ENCODE measurements at regions not wholly inside any gene's neighbourhood (a gene's known extent, or its start where the extent isn't known, plus 50 kb on each side); places are given as distances from the start of the nearest gene placed in this dataset.

DNA sequence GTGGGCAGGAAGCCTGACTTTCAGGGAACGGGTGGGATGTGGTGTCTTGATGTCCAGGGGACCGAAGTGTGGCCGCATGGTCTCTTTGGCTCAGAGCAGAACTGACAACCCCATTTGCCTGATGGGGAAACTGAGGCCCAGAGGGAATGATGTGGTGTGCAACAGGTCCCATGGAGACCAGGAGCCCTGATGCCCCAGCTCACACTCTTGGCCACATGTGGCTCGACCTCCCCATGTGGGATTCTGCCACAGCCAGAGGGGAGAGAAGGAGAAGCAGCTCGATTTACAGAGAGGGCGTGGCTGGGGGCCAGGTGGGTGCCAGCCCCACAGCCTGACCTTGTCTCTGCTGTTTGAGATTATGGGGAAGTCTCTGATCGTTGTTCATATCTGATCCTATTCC is 128.1 kb downstream of the TEX29 start:
- no peak for DNase-seq

DNA sequence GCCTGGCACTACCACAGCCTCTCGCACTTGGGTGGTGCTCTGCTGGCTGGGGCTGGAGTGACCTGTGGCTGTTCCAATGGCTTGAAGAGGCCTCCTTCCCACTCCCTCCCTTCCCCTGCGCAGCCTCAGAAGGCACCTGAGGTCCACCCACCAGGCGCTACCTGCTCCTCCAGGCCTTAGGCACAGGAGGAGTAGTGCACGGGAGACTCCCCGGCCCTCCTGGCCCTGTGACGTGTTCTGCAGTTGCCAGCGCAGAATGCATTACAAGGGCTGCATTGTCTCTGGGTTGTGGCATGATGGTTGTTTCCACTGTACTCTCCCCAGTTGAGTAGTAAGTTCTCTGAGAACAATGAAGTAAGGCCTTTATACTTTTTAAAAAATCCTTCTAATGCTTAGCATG is 128.6 kb downstream of the TEX29 start:
- DNase-seq: peak in 26 of 58 donors; percentile 6 to 74 (median 31)

DNA sequence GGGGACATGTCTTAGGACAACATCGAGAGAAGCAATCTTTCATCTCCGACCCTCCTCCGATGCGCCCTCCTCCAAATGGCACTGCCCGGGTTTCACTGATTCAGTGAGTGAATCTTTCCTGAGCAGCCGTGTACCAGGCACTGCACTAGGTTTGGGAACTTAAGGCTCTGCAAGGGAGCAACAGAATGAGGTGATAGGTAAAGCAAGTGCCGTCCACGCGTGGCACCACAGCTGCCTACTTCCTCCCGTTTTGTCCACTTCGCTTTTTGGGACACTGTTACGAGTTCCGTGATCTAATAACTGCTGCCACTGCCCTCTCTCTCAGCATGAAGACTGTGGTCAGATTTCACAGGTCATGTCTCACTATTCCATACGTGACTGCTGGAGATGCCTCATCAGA is 131.0 kb downstream of the TEX29 start:
- DNase-seq: peak in 3 of 58 donors; percentile 29 to 65 (median 60)

DNA sequence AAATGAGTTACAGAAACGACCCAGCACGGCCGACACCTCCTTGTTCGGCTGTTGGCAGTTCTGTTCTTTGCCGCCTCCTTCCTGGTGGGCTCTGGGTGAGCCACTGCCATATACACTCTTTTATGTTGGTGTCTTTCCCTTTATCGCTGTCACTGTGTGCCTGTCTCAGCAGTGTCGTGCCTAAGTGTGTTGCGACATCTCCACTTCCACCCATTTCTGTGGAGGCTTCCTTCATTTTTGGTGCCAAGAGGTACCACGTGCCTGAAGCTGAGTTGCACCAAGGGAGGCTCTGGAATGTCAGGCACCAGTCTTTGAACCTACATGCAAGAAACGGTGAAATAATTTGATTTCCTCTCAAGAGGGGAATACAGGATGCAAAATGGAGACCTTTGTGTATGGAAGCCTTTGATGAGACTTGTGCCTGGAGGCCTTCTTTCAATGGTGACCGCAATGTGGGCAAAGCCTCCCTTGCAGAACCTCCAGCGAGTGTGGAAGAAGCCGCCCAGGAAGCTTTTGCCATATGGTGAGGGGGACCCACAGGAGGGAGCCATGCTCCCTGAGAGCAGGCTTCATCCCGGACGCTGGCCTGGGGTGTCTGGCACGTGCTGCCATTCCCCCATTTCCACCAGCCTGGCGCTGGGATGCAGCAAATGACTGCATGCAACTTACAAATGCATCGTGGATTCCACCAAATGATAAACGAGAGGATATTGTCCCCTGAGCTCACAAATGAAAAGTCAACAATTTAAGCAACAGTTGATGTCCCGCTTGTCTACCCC is 136.2 kb downstream of the TEX29 start:
- DNase-seq: no peak

- no peak for DNase-seq
Observed at GRCh38 chr13:111458001-111458531, 137.6 kb downstream of the TEX29 start.

- no peak for DNase-seq
Observed at GRCh38 chr13:111458739-111459138, 138.3 kb downstream of the TEX29 start.

DNA sequence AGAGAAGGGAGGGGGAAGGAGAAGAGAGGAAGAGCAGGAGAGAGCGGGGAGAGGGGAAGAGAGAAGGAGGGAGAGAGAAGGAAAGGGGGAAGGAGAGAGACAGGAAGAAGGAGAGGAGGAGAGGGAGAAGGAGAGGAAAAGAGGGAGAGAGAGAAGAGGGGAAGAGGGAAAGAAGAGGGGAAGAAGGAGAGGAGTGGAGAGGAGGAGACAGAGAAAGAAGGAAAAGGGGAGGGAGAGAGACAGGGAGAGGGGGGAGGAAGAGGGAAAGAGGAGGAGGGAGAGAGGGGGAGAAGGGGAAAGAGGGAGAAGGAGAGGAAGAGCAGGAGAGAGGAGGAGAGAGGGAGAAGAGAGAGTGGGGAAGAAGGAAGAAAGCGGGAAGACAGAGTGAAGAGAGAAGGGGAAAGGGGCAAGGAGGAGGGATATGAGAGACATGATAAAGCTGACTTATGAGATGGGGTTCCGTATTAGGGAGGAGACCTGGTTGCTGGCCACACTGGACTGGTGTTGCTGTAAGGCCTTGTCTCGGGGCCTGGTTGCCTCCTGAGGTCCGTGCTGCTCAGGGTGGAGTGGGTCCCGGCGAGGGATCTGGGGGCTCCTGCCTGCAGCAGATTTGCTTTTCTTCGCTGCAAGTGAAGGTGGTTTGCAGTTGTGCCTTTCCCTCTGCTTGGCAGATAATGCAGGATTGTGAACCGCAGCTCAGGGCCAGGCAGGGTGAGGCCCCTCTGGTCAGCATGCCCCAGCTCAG is 139.5 kb downstream of the TEX29 start:
- DNase-seq: no peak

GRCh38 chr13:111460548-111461444 is 140.4 kb downstream of the TEX29 start:
- DNase-seq: peak in 46 of 58 donors; percentile 8 to 74 (median 44)

- DNase-seq: no peak
Observed at GRCh38 chr13:111461445-111462149, 141.2 kb downstream of the TEX29 start.

GRCh38 chr13:111462221-111462764 is 141.9 kb downstream of the TEX29 start:
- no peak for DNase-seq

DNA sequence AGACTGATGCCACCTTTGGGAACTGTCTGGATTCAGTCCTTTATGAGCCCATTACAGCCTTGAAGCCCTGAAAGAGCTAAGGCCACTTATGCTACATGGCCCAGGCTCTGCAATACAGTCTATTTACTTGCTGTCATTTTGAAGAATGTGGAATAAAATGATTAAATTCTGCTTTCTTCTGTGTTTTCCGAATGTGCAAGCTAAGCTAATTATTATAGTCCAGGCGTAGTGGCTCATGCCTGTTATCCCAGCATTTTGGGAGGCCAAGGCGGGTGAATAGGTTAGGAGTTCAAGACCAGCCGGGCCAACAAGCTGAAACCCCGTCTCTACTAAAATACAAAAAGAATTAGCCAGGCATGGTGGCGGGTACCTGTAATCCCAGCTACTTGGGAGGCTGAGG is 142.5 kb downstream of the TEX29 start:
- no peak for DNase-seq

GRCh38 chr13:111467111-111467890 is 146.9 kb downstream of the TEX29 start:
- no peak for DNase-seq

GRCh38 chr13:111468037-111468959 is 147.9 kb downstream of the TEX29 start:
- DNase-seq: no peak

GRCh38 chr13:111469450-111469849 is 149.0 kb downstream of the TEX29 start:
- no peak for DNase-seq

- DNase-seq: no peak
Observed at GRCh38 chr13:111469916-111470506, 149.6 kb downstream of the TEX29 start.

DNA sequence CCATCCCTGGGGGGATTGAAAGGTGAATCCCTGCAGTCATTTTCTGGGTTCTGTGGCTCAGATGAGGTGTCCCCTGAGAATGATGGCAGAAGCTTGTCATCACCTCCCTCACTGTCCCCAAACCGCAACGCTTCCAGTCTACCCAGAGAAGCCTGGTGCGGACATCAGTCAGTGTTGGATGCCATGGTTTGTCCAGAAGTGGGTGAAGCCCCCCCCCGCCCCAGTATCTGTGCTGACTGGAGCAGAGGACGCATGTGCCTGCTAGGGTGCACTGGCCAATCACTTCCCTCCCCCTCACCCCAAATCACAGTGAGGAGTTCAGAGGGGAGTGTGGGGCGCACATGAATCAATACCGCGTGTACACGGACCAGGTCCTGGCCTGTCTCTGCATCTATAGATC is 150.5 kb downstream of the TEX29 start:
- DNase-seq: no peak

- DNase-seq: no peak
Observed at GRCh38 chr13:111472083-111472482, 151.6 kb downstream of the TEX29 start.
